Dermis microvascular lymphatic vessel endothelial cell (primary cell): ENCODE measurements at regions not wholly inside any gene's neighbourhood (a gene's known extent, or its start where the extent isn't known, plus 50 kb on each side); places are given as distances from the start of the nearest gene placed in this dataset.
"Not testable (repeated sequence)": the region's sequence is repeated elsewhere in the genome, so short reads cannot be mapped to it uniquely, and the experiment has no call there.

Experiments used
- DNase-seq, 2 donors: peaks; one replicate each; pipeline versions ENCODE4 v3.0.0 to v3.0.0-alpha.2; 2010; ENCODE audit warnings: low read depth in 2 of 2

DNA sequence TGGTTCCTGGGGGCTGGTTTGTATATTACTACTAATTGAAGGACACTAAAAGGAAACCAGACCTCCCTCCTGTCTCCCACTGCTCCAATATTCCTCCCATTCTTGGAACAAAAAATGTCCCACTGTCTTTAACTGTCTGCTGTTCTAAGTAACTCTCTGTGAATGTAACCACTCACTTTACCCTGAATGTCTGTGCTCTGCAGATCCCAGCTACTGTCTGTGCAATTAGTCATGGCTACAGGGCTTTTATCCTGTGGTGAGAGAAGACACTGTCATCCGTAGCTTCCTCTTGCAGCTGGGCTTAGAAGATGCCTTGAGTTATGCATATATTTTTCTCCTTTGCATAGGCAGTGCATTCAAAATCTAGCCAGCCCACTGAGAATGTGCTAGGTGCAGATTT is 853.8 kb downstream of the CDH8 start:
- DNase-seq = no peak

DNA sequence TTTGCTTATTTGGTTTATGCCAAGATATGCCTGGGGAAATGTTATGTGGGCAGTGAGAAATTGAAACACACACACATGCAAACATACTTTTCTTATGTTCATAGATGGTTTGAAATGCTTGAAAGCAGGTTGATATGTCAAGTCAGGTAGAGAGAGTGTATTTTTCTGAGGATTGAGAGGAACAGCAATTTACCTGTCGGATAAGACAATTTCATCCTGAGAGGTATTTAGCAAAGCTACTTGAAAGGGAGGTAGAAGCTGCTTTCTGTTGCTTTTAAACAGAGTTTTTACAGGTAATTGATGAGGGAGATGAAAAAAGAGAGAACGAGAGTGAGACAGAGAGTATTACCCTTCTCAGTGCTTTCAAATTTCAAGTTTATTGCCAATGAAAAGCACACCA is 854.3 kb downstream of the CDH8 start:
- no peak for DNase-seq

DNA sequence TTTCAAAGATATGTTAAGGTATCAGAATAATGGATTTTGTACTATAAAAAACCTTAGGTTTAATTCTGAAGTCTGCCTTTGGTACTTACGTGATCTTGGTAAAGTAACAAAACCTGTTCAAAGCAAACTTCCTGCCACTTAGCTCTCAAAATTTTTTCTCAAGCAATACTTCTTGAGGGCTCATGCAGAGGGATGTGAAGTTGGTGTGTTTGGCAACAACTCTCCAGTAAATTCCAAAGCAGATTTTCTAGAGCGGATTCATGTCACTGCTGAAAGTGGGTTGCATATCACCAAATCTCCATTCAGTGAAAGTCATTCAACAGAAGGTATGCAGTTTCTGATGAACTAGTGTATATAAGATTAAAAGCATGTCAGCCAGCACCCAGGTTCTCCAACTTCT is 856.7 kb downstream of the CDH8 start:
- no peak for DNase-seq

DNA sequence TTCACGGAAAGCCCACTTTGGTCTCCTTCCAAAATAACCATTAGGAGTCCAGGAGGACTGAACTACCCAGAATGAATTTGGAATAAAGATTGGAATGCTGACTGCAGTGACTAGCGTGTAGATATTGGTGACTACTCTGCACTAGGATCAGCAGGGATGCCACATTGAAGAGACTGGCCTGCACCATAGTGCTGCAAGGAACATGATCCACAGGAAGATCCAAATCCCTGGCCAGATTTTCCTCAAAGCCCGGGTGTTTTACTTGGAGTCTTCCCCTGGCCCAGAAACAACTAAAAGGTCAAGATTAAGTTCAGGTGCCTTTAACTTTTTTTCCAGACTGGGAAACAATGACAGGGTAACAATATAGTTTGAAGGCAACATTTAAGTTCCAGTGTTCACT is 870.4 kb downstream of the CDH8 start:
- no peak for DNase-seq

DNA sequence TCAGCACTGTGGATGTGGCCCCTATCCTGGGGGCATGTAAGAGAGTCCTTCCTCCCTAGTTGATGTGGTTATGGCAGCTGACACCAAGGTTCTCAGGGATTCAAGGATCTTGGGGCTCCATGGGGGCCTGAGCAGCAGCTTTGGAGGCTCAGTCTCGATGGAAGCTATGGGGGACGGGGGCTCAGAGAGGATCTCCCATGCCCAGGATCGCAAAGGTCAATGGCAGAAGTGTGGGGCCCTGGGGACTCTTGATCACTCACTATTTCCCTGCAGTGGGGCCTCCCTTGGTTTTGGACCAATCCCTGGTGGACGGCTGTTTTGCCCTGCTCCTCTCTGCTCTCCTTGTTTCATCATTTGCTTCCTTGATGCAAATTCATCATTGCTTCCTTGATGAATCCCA is 885.9 kb downstream of the CDH8 start:
- no peak for DNase-seq

DNA sequence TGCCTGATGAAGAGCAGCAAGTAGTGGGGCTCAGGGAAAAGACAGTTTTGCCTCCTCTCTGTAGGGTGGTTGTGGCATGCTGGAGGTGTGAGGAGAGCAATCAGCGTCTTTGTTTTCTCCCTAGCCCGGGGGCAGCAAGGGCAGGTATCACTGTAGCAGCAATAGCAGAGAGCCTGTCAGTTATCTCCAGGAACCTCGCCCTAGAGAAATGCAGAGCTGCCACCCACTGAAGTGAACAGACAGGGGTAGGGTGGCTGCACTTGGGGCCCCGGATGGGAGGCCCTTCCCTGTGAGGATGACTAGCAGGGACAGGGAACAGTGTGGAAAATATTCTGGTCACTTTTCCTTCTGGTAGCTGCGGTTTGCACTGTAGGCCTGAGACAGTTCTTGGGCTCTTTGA is 886.5 kb downstream of the CDH8 start:
- DNase-seq = no peak

DNA sequence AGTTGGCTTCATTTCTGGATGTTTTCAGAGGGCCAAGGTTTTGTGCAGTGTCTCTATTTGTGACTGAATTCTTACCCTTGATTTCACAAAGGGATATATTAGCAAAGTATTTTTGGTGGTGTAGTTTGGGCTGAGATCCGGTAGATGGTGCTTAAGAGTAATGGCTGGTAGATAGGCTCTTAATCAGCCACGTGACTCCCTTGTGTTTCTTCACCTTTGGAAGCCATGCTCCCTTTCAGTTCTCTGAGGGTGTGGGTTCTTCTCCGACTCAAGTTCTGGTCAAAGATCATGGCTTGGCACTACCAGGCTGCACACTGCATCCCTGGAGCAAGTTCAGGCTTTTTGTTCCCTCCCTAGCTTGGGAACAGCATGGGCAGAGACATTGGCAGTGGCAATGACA is 887.3 kb downstream of the CDH8 start:
- no peak for DNase-seq

DNA sequence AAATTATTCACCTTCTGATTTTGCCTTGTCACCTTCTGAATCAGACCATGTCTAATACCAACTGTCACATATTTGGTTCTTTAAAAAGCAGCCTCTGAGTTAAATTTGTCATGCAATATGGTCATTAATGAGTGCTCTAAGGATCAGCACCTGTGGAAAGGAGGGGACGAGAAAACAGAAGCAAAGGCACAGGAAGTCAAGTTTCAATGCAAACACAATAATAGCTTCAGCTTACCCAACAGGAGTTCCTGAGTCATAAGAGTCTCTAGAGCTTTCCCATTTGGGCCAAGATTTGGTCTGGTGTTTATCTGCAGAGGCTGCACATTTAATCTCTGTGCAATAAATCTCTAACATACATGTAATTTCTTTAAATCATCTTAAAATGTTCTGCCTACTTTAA is 889.8 kb downstream of the CDH8 start:
- DNase-seq = no peak

DNA sequence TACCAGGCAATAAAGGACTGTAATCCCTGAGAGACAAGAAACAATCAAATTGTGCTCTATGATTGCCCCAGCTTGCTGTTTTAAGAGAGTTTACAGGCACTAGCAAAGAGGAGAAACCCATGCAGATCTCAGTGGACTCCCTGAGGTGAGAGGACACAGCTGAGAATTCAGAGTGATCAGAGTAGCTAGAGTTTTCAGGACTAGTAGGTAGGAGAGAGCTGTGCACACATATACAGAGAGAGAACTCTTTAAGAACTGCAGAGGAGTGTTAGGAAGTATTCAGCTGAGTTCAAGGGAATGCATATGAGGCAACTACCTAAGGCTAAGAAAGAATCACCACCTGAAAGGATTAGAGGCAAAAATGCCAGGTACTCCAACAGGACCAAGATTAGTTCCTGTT is 904.8 kb downstream of the CDH8 start:
- no peak for DNase-seq

DNA sequence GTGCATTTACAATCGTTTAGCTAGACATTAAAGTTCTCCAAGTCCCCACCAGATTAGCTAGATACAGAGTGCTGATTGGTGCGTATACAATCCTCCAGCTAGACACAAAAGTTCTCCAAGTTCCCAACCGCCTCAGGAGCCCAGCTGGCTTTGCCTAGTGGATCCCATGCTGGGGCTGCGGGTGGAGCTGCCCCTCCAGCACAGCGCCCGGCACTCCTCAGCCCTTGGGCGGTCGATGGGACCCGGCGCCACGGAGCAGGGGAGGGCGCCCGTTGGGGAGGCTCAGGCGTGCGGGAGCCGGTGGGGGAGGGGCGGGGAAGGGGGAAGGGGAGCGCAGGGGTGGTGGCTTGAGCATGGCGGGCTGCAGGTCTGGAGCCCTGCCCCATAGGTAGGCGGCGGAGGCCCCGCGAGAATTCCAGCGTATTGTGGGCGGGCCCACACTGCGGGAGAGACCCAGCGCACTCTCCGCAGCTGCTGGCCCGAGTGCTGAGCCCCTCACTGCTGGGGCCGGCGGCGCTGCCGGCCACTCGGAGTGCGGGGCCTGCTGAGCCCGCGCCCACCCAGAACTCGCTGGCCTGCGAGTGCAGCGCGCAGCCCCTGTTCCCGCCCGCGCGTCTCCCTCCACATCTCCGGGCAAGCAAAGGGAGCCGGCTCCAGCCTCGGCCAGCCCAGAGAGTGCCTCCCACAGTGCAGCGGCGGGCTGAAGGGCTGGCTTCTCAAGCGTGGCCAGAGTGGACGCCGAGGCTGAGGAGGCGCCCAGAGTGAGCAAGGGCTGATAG is 907.5 kb downstream of the CDH8 start:
- DNase-seq = no peak

DNA sequence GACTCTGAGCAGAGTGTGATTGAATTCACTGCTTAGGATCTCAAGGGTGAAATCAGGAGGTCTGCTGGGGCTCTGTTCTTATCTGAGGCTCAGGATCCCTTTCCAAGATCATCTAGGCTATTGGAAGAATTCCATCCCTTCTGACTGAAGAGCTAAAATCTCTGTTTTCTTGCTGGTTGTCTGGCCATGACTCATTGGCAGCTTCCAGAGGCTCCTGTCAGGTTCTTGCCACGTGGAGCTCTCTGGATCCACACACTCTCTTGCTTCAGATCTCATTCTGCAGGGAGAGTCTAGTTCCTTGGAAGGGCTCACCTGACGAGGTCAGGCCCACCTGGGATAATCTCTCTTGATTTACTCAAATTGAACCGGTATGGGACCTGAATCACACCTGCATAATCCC is 930.7 kb downstream of the CDH8 start:
- DNase-seq = no peak

DNA sequence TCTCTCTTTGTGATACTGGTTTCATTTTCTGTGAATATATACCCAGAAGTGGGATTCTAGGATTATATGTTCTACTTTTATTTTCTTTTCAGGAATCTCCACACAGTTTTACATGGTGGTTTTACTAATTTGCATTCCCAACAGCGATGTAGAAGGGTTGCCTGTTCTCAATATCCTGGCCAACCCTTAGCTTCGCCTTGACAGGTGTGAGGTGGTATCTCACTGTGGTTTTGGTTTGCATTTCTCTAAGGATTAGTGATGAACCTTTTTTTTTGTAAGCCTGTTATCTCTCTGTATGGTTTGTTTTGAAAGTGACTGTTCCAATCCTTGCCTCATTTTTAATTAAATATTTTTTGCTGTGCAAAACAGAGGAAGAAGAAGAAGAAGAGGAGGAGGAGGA is 937.7 kb downstream of the CDH8 start:
- DNase-seq = no peak

DNA sequence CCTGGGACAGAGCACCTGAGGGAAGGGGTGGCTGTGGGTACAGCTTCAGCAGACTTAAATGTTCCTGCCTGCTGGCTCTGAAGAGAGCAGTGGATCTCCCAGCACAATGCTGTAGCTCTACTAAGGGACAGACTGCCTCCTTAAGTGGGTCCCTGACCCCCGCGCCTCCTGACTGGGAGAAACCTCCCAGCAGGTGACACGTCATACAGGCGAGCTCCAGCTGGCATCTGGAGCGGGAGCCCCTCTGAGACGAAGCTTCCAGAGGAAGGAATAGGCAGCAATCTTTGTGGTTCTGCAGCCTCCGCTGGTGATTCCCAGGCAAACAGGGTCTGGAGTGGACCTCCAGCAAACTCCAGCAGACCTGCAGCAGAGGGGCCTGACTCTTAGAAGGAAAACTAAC is 944.9 kb downstream of the CDH8 start:
- not testable (repeated sequence) for DNase-seq

DNA sequence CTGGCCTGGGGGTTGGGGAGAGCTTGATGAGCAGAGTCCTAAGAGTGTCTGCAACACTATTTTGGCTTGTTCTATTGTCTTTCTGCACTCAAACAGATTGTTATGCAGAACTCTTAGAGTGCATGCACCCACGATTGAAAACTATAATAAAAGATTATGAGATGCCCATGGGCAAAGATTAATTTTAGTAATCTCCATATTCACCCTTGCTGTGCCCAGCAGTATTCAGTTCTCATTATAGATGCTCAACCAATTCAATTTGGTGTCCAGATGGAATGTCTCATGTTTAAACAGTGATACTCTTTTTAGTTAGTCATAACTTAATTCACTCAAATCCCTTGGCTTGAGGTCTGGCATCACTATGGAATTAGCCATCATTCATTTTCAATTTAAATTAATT is 952.5 kb downstream of the CDH8 start:
- no peak for DNase-seq

DNA sequence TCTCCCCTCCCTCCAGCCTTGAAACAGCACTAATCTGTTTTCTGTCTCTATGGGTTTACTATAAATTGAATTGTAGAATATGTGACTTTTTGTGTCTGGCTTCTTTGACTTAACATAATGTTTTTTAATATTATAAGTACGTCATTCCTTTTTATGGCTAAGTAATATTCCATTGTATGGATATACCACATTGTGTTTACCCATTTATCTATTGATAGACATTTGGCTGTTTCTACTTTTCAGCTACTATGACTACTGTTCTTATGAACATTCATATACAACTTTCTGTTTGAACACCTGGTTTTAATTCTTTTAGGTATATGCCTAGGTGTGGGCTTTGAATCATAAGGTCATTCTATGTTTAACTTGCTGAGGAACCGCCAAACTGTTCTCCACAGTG is 961.9 kb downstream of the CDH8 start:
- no peak for DNase-seq

DNA sequence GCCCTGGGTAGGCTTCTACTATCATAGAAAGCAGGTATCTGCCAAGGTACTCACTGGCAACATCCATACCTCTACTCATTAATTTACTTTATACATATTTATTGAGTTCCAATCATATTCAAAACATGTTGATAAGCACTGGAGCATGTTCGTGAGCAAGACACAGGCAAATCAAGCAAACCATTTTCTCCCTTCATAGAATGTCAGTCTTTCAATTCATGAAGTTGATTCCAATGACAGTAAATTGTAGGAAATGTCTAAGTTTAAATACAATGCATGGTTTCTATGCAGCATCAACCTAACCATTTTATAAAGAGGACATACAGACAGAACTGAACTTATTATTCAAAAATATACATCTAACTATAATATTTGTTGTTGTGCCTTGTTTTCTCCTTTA is 978.6 kb downstream of the CDH8 start:
- DNase-seq = no peak

DNA sequence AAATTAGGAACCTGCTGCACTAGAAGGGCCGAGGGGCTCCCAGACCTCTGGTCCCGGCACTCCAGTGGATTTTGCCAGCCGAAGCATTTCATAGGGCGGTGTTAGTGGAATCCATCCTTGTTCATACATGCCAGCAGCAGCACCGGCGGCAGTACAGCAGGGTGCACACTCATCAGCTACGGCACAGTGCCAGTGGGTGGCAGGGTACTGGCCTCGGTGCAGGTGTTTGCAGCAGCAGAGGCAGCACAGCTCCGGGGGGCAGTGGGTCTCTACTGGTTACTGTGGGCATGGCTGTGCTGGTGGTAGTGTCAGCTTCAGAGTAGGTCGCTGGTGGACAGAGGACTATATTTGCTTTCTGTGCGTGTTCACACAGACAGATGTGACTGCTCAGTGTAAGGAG is 985.7 kb downstream of the CDH8 start:
- no peak for DNase-seq

DNA sequence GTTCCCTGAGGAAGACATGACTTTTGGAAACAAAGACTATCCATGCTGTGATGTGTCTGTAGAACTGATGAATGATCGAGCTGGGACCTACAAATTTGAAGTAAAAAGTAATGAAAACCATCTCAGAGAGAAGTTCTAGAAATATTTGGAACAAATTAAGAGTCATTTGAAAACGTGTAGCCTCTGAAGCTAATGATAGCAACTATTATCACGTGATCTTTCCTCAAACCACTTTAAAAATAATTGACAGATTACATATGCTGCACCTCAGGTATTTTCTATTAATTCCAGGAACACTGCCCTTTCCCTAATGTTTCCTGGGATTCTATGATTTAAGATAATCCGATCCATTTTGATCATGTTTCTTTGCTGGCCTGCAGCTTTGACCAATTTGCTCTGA is 990.3 kb downstream of the CDH8 start:
- no peak for DNase-seq

DNA sequence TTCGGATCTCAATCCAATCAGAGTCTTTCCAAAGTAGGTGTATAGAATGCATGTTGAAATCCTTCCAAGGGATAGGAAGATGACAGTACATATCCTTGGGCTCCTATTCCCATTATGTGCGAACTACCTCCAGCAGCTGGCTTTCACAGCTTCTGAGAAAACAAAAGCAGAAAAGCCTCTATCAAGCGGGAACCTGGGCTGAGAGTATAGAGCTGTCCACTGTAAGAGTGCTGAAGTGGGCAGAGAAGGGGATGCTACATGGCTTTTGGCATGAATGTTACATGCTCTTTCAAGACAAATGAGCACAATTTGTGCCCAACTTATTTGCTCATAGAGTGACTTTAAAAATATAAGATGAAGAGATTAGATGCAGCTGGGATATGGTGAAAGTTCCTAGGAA is 993.5 kb downstream of the CDH8 start:
- no peak for DNase-seq

DNA sequence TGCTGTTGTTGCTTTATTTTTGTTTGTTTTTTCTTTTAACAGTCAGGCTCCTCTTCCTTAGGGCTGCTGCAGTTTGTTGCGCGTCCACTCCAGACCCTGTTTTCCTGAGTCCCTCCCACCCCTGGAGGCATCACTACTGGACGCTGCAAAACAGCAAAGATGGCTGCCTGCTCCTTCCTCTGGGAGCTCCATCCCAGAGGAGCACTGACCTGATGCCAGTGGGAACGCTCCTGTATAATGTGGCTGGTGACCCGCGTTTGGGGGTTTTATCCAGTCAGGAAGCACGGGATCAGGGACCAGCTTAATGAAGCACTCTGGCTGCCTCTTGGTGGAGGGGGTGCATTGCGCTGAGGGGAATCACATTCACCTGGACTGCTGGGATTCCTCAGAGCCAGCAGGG is 1005.6 kb downstream of the CDH8 start:
- no peak for DNase-seq

DNA sequence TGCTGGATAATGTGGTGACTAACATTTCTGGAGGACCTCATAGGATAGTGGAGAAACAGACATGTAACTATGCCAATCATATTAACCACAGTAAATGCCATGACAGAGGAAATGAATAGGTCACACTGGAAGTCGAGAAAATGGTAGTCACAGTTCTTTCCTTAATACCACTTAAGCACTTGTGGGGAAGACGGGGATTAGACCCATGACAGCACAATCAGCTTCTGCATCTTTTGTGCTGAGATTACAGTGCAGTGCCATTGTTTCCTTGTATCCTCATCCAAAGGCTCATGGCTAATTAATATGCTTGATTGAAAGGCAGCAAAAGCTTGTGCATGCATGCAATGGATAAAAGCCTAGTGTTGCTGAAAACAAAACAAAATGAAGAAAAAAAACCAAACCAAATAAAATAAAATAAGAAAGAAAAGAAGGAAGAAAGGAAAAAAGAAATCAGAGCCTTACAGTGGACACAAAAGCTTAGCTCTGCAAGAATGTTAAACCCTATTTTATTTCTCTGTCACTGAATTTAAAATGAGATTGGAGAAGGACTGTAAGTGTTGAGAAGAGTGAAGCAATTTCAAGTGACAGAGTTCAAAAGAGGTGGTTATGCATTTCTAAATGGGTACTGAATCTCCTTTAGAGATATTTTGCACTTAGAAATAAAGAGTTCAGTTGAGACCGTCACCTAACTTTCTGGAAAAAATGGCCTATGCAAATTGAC is 1011.9 kb downstream of the CDH8 start:
- DNase-seq = no peak

DNA sequence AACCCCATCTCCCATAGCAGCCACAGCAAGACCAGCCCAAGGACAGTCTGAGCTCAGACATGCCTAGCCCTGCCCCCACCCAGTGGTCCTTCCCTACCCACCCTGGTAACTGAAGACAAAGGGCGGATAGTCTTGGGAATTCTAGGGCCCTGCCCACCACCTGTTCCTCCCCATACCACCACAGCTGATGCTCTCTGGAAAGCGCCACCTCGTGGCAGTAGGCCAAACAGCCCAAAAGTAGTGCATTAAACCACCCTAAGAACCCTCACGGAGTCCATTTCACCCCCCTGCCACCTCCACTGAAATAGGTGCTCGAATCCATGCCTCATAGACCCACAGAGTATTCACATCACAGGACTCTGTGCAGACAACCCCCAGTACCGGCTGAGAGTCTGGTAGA is 1021.4 kb downstream of the CDH8 start:
- no peak for DNase-seq

DNA sequence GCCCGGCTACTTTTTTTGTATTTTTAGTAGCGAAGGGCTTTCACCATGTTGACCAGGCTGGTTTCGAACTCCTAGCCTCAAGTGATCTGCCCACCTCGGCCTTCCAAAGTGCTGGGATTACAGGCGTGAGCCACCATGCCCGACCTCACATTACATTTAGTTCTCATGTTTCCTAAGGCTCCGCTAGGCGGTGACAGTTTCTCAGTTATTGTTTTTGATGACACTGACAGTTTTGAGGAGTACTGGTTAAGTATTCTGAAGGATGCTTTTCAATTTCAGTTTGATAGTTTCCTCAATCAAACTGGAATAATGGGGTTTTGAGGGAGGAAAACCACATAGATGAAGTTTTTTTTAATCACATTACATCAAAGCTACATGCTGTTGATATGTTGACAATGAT is 1028.5 kb downstream of the CDH8 start:
- DNase-seq = no peak

DNA sequence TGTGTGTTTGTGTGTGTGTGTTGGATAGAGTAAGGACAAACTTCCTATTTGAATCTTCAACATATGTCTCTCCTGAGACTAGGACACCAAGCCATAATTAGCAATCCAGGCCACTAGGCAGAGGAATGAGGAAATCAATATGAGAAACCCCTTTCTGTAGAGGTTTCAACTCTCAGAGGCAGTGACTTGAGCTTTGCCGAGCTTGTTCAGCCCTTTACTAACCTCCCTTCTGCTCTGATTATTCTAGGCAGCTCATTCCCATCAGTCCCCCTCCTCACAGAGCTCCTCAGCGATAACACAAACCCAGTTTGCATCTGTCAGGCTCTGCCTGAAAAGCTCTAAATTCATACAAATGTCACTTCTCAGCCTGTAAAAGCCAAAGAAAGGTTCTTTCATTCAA is 1030.3 kb downstream of the CDH8 start:
- no peak for DNase-seq
